ENCODE measurements at regions not wholly inside any gene's neighbourhood (a gene's known extent, or its start where the extent isn't known, plus 50 kb on each side); places are given as distances from the start of the nearest gene placed in this dataset.

DNA sequence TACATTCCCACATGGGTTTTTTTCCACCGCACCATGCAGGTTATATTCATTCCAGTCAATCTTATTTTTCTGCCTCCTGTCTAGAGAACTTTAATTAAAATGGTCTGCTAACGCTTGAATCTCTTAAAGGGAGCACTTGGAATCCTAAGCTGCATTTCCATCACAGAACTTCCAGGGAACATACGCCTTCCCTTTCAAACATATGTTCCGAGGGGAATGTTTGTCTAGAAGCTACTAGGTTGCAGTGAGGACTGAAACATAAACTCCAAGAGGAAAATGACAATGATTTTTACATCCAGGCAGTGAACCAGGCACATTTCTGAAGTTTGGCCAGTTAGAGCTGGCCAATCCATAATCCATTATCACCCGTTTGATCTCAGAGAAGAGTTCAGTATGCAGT, 375.5 kb upstream of the NRP1 start:
- TF ChIP-seq, protein P1, sequence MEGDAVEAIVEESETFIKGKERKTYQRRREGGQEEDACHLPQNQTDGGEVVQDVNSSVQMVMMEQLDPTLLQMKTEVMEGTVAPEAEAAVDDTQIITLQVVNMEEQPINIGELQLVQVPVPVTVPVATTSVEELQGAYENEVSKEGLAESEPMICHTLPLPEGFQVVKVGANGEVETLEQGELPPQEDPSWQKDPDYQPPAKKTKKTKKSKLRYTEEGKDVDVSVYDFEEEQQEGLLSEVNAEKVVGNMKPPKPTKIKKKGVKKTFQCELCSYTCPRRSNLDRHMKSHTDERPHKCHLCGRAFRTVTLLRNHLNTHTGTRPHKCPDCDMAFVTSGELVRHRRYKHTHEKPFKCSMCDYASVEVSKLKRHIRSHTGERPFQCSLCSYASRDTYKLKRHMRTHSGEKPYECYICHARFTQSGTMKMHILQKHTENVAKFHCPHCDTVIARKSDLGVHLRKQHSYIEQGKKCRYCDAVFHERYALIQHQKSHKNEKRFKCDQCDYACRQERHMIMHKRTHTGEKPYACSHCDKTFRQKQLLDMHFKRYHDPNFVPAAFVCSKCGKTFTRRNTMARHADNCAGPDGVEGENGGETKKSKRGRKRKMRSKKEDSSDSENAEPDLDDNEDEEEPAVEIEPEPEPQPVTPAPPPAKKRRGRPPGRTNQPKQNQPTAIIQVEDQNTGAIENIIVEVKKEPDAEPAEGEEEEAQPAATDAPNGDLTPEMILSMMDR (IDR thresholded peaks at IDR 0.05): no peak
- no peak for TF ChIP-seq POLR2A (IDR thresholded peaks at IDR 0.05)
